Smooth muscle cell (in vitro differentiated cells): ENCODE measurements at regions not wholly inside any gene's neighbourhood (a gene's known extent, or its start where the extent isn't known, plus 50 kb on each side); places are given as distances from the start of the nearest gene placed in this dataset.
A peak's percentile ranks its signal among the peaks of the same experiment; 100 is the strongest.

Experiments
- DNase-seq: peaks from one replicate; lab custom pipeline; 2025; ENCODE audit not compliant: unreplicated experiment; lab: John Stamatoyannopoulos, UW
- H2AFZ ChIP-seq: fragments of 200-600 bp; sonication (generic); 2 replicates; pipeline ENCODE4 v1.6.0; 2016; ENCODE audit warnings: antibody characterized with exemption, low read depth, mild to moderate bottlenecking
- H3F3A ChIP-seq: fragments of 200-600 bp; sonication (generic); 2 replicates; pipeline ENCODE4 v1.6.0; 2017; ENCODE audit warnings: antibody characterized with exemption, low read depth
- H3K27ac ChIP-seq: fragments of 200-600 bp; sonication (generic); 2 replicates; pipeline ENCODE4 v1.5.1; 2016; ENCODE audit warnings: low read depth, mild to moderate bottlenecking
- H3K27me3 ChIP-seq: fragments of 200-600 bp; sonication (generic); 2 replicates; pipeline ENCODE4 v1.6.1; 2016; ENCODE audit warnings: low read depth, mild to moderate bottlenecking
- H3K36me3 ChIP-seq: fragments of 200-600 bp; sonication (generic); 2 replicates; pipeline ENCODE4 v1.5.1; 2016; ENCODE audit warnings: low read depth
- H3K4me1 ChIP-seq: fragments of 200-600 bp; sonication (generic); 2 replicates; pipeline ENCODE4 v1.5.1; 2016; ENCODE audit warnings: low read depth
- H3K4me2 ChIP-seq: fragments of 200-600 bp; sonication (generic); 2 replicates; pipeline ENCODE4 v1.6.0; 2016; ENCODE audit warnings: mild to moderate bottlenecking
- H3K4me3 ChIP-seq: fragments of 200-600 bp; sonication (generic); 2 replicates; pipeline ENCODE4 v1.5.1; 2016; ENCODE audit warnings: mild to moderate bottlenecking
- H3K79me2 ChIP-seq: fragments of 200-600 bp; sonication (generic); 2 replicates; pipeline ENCODE4 v1.6.0; 2016; ENCODE audit warnings: low read depth, mild to moderate bottlenecking
- H3K9ac ChIP-seq: fragments of 200-600 bp; sonication (generic); 2 replicates; pipeline ENCODE4 v1.6.0; 2016; ENCODE audit warnings: low read depth
- H3K9me3 ChIP-seq: fragments of 200-600 bp; sonication (generic); replicated peaks from 2 replicates; pipeline ENCODE4 v1.5.1; 2016; ENCODE audit warnings: low read depth
- H4K20me1 ChIP-seq: fragments of 200-600 bp; sonication (generic); 2 replicates; pipeline ENCODE4 v1.6.0; 2016; ENCODE audit warnings: low read depth
- CTCF ChIP-seq: fragments of 200-600 bp; sonication (generic); IDR thresholded peaks from 2 replicates; pipeline ENCODE4 v1.5.1; 2017; ENCODE audit warnings: borderline replicate concordance, mild to moderate bottlenecking, antibody characterized with exemption; ENCODE audit not compliant: insufficient read depth, poor library complexity, severe bottlenecking
- WGBS: methylation state at CpG from one replicate; pipeline ENCODE4 v1.1.7; 2016; ENCODE audit warnings: low lambda C conversion rate; 5-methylcytosine and 5-hydroxymethylcytosine counted together

GRCh38 chr11:111444040-111444439, 65.0 kb upstream of the POU2AF1 start:
- Histone ChIP-seq H3K79me2 (no peaks in the 10 kb centered on the region), H3K9ac (no peak overlapping the region), H4K20me1 (no peaks in the 10 kb centered on the region)

GRCh38 chr11:111443640-111444039, 64.6 kb upstream of the POU2AF1 start:
- 89% methylated on average over 7 of the region's 7 CpGs for WGBS
- Histone ChIP-seq H3K4me1 (no peaks in the 10 kb centered on the region), H3K4me3 (no peak overlapping the region), H3K27ac (no peak overlapping the region), H2AFZ (no peak overlapping the region), H3K9me3 (no peaks in the 10 kb centered on the region), H3K9ac (no peak overlapping the region), H3K4me2 (no peak overlapping the region), H3K27me3 (no peaks in the 10 kb centered on the region), H3K79me2 (no peaks in the 10 kb centered on the region), H3F3A (peaks cover 6% of the 10 kb centered on the region), H4K20me1 (no peaks in the 10 kb centered on the region), H3K36me3 (no peaks in the 10 kb centered on the region)
- no peak for TF ChIP-seq CTCF
- no peak for DNase-seq

More at GRCh38 chr11:111444040-111444439, 65.0 kb upstream of the POU2AF1 start:
- no peak for DNase-seq
- Histone ChIP-seq H3K27me3 (no peaks in the 10 kb centered on the region), H2AFZ (no peak overlapping the region), H3K9me3 (no peaks in the 10 kb centered on the region), H3K4me3 (no peak overlapping the region), H3K27ac (no peak overlapping the region), H3K4me1 (no peaks in the 10 kb centered on the region), H3K36me3 (no peaks in the 10 kb centered on the region), H3K4me2 (no peak overlapping the region), H3F3A (peaks cover 6% of the 10 kb centered on the region)
- TF ChIP-seq CTCF = no peak

DNA sequence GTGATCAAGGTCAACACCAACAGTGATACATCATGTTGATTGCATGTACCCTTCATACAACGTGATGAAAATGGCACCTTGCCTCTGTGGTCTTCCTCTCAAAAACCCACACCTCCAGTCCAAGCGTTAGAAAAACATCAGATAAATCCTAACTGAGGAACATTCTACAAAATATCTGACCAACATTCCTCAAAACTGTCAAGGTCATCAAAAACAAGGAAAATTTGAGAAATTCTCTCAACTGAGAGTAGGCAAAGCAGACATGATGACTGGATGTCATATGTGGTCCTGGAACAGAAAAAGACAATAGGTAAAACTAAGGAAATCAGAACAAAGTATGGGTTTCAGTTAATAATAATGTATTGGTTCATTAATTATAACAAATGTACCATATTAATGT, 64.0 kb upstream of the POU2AF1 start:
- H3K4me3 ChIP-seq = no peak overlapping the region
- H3K79me2 ChIP-seq = no peaks in the 10 kb centered on the region
- WGBS = 89% methylated on average over 2 of the region's 2 CpGs
- H3K36me3 ChIP-seq = no peaks in the 10 kb centered on the region
- no peaks in the 10 kb centered on the region for H3K27me3 ChIP-seq
- TF ChIP-seq CTCF = no peak
- peaks cover 6% of the 10 kb centered on the region for H3F3A ChIP-seq
- no peak overlapping the region for H3K4me2 ChIP-seq
- no peak overlapping the region for H3K9ac ChIP-seq
- DNase-seq = no peak
- H3K4me1 ChIP-seq = no peaks in the 10 kb centered on the region
- H3K27ac ChIP-seq = no peak overlapping the region
- H2AFZ ChIP-seq = no peak overlapping the region
- no peaks in the 10 kb centered on the region for H4K20me1 ChIP-seq
- no peaks in the 10 kb centered on the region for H3K9me3 ChIP-seq

GRCh38 chr11:111441443-111441842, 62.4 kb upstream of the POU2AF1 start:
- 17% methylated on average over 8 of the region's 8 CpGs for WGBS
- Histone ChIP-seq H3K9ac (peak overlapping the region; percentile 49), H3K4me2 (peak overlapping the region; percentile 20), H4K20me1 (no peaks in the 10 kb centered on the region), H3K36me3 (no peaks in the 10 kb centered on the region), H3K27me3 (no peaks in the 10 kb centered on the region), H3F3A (peaks cover 6% of the 10 kb centered on the region), H3K79me2 (no peaks in the 10 kb centered on the region), H3K9me3 (no peaks in the 10 kb centered on the region), H2AFZ (no peak overlapping the region), H3K4me3 (no peak overlapping the region), H3K27ac (peak overlapping the region; percentile 74), H3K4me1 (no peaks in the 10 kb centered on the region)
- TF ChIP-seq CTCF = no peak
- DNase-seq = peak; percentile 24
